Keratinocyte (primary cell): ENCODE measurements at regions not wholly inside any gene's neighbourhood (a gene's known extent, or its start where the extent isn't known, plus 50 kb on each side); places are given as distances from the start of the nearest gene placed in this dataset.

ENCODE experiments used
- DNase-seq: peaks from one replicate; pipeline ENCODE4 v3.0.0-alpha.2; 2011; ENCODE audit warnings: low read depth, missing footprints, low spot score
- FAIRE-seq: peaks from 2 replicates; lab custom pipeline; 2011; peaks lifted over from hg19 to GRCh38; lab: Jason Lieb, UNC
- H2AFZ ChIP-seq: 2 replicates; pipeline ENCODE4 v1.6.0; 2012; ENCODE audit warnings: low read length, control low read depth, inconsistent platforms; ENCODE audit not compliant: control insufficient read depth
- H3K27ac ChIP-seq: 2 replicates; pipeline ENCODE4 v1.5.1; 2011; ENCODE audit warnings: low read length; ENCODE audit not compliant: control insufficient read depth, insufficient read depth
- H3K27me3 ChIP-seq: 3 replicates; pipeline ENCODE4 v1.6.0; 2011; ENCODE audit warnings: low read length; ENCODE audit not compliant: control insufficient read depth, insufficient read depth; ENCODE audit errors: extremely low read depth
- H3K36me3 ChIP-seq, 2 experiments: 2 replicates in 1 of 2; 3 replicates in 1 of 2; pipeline ENCODE4 v1.5.1; 2011; ENCODE audit warnings: low read length in 2 of 2, mild to moderate bottlenecking in 1 of 2; ENCODE audit not compliant: control insufficient read depth in 2 of 2, insufficient read depth in 2 of 2; ENCODE audit errors: extremely low read depth in 1 of 2
- H3K4me1 ChIP-seq: 3 replicates; pipeline ENCODE4 v1.5.1; 2011; ENCODE audit warnings: low read length; ENCODE audit not compliant: control insufficient read depth, insufficient read depth; ENCODE audit errors: extremely low read depth
- H3K4me2 ChIP-seq: 3 replicates; pipeline ENCODE4 v1.6.0; 2011; ENCODE audit warnings: low read depth, low read length; ENCODE audit not compliant: control insufficient read depth, insufficient read depth; ENCODE audit errors: extremely low read depth
- H3K4me3 ChIP-seq, 3 experiments: fragments of 200-600 bp in 1 of 3; sonication (generic) in 1 of 3; 2 replicates in 2 of 3; 3 replicates in 1 of 3; pipeline ENCODE4 v1.5.1; 2011 to 2016; ENCODE audit warnings: low read length in 3 of 3, mild to moderate bottlenecking in 3 of 3, control low read depth in 2 of 3, inconsistent platforms in 1 of 3, low read depth in 1 of 3, mixed read lengths in 1 of 3, mixed run types in 1 of 3, moderate library complexity in 1 of 3; ENCODE audit not compliant: control insufficient read depth in 2 of 3, insufficient read depth in 2 of 3; ENCODE audit errors: extremely low read depth in 1 of 3
- H3K79me2 ChIP-seq: 2 replicates; pipeline ENCODE4 v1.6.0; 2012; ENCODE audit warnings: low read length; ENCODE audit not compliant: control insufficient read depth, insufficient read depth
- H3K9ac ChIP-seq: 3 replicates; pipeline ENCODE4 v1.6.0; 2011; ENCODE audit warnings: low read length; ENCODE audit not compliant: control insufficient read depth, insufficient read depth; ENCODE audit errors: extremely low read depth
- H3K9me1 ChIP-seq: 3 replicates; pipeline ENCODE4 v1.6.0; 2011; ENCODE audit warnings: low read length; ENCODE audit not compliant: control insufficient read depth, insufficient read depth; ENCODE audit errors: extremely low read depth
- H3K9me3 ChIP-seq: 2 replicates; pipeline ENCODE4 v1.5.1; 2012; ENCODE audit warnings: low read depth, low read length; ENCODE audit not compliant: control insufficient read depth
- H4K20me1 ChIP-seq: 3 replicates; pipeline ENCODE4 v1.6.0; 2011; ENCODE audit warnings: low read length; ENCODE audit not compliant: control insufficient read depth, insufficient read depth; ENCODE audit errors: extremely low read depth
- CTCF ChIP-seq, 3 experiments: IDR thresholded peaks in 1 of 3; conservative IDR thresholded peaks in 1 of 3; optimal IDR thresholded peaks in 1 of 3; 2 replicates in 2 of 3; 3 replicates in 1 of 3; pipeline versions ENCODE3 to v1.5.1; 2011; ENCODE audit warnings: low read length in 3 of 3, mild to moderate bottlenecking in 3 of 3, moderate library complexity in 2 of 3, control low read depth in 1 of 3, inconsistent platforms in 1 of 3; ENCODE audit not compliant: insufficient read depth in 2 of 3; ENCODE audit errors: extremely low read depth in 1 of 3
- EZH2 ChIP-seq: IDR thresholded peaks from one replicate; pipeline ENCODE4 v1.6.1; 2012; ENCODE audit warnings: inconsistent platforms, mild to moderate bottlenecking, low read length, moderate library complexity
- dilution Hi-C: fragments of 300-500 bp; cut with MboI; formaldehyde crosslinking; loops from one replicate; pipeline ENCODE4 v1.7.0; 2020; ENCODE audit warnings: low sequenced_read_pairs; ENCODE audit not compliant: extremely low pct_ligation_motif_present

- H3K9me1 ChIP-seq = no peaks in the 10 kb centered on the region
- TF ChIP-seq EZH2 (no peak), CTCF (optimal IDR thresholded peaks at IDR 0.05 in 1 of 3, IDR thresholded peaks at IDR 0.05 in 1 of 3, conservative IDR thresholded peaks at IDR 0.05 in 1 of 3; ENCODE audit: extremely low read depth in 1 of 3, insufficient read depth in 2 of 3, low read length in 3 of 3) (no peak)
- H3K79me2 ChIP-seq = no peaks in the 10 kb centered on the region
- H2AFZ ChIP-seq = no peak overlapping the region
- H3K4me3 ChIP-seq = no peak overlapping the region
- dilution Hi-C loops = no loop called here
- no peaks in the 10 kb centered on the region for H4K20me1 ChIP-seq
- no peaks in the 10 kb centered on the region for H3K4me1 ChIP-seq
- H3K36me3 ChIP-seq = no peaks in the 10 kb centered on the region
- no peak overlapping the region for H3K4me2 ChIP-seq
- no peak overlapping the region for H3K27ac ChIP-seq
- no peak overlapping the region for H3K9ac ChIP-seq
- DNase-seq (no peak), FAIRE-seq (no peak)
- no peaks in the 10 kb centered on the region for H3K9me3 ChIP-seq
- H3K27me3 ChIP-seq = no peaks in the 10 kb centered on the region
These were observed 418.7 kb upstream of the RGPD4 start for GRCh38 chr2:107407974-107408373.

GRCh38 chr2:107411267-107411666, 415.4 kb upstream of the RGPD4 start:
- dilution Hi-C loops = no loop called here
- H4K20me1 ChIP-seq = no peaks in the 10 kb centered on the region
- no peaks in the 10 kb centered on the region for H3K36me3 ChIP-seq
- H3K4me1 ChIP-seq = no peaks in the 10 kb centered on the region
- no peaks in the 10 kb centered on the region for H3K79me2 ChIP-seq
- H3K27me3 ChIP-seq = no peaks in the 10 kb centered on the region
- no peaks in the 10 kb centered on the region for H3K9me3 ChIP-seq
- H3K9me1 ChIP-seq = no peaks in the 10 kb centered on the region
- DNase-seq (no peak), FAIRE-seq (no peak)
- H3K4me3 ChIP-seq = no peak overlapping the region
- no peak overlapping the region for H3K27ac ChIP-seq
- no peak overlapping the region for H3K9ac ChIP-seq
- H2AFZ ChIP-seq = no peak overlapping the region
- no peak overlapping the region for H3K4me2 ChIP-seq
- TF ChIP-seq EZH2 (no peak), CTCF (optimal IDR thresholded peaks at IDR 0.05 in 1 of 3, IDR thresholded peaks at IDR 0.05 in 1 of 3, conservative IDR thresholded peaks at IDR 0.05 in 1 of 3; ENCODE audit: extremely low read depth in 1 of 3, insufficient read depth in 2 of 3, low read length in 3 of 3) (no peak)
